HG02870 (cell line): ENCODE measurements at regions not wholly inside any gene's neighbourhood (a gene's known extent, or its start where the extent isn't known, plus 50 kb on each side); places are given as distances from the start of the nearest gene placed in this dataset.
"Not testable (repeated sequence)": the region's sequence is repeated elsewhere in the genome, so short reads cannot be mapped to it uniquely, and the experiment has no call there.

Experiments
- ATAC-seq: cut with Tn5 transposase; IDR thresholded peaks from one replicate; pipeline ENCODE4 v1.9.1; 2021; ENCODE audit warnings: mild to moderate bottlenecking, moderate library complexity; ENCODE audit not compliant: unreplicated experiment

- ATAC-seq = no peak
These were observed 1715.4 kb downstream of the BRINP3 start for GRCh38 chr1:188762166-188762743.

DNA sequence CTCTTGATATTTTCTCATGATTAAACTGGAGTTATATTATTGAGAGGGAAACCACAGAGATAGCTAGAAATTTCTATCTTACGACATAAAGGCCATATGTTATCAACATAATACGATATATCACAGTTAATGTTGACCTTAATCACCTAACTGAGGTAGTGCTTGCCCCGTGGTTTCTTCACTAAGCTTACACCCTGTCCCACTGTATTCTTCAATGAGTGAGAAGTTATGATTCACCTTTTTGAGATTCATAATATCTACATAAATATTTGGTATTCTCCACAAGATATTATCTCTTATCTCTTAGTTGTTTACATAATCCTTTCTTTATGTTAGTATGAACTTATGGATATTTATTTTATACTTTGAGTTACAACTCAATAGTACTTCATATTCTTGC is 1714.1 kb downstream of the BRINP3 start:
- ATAC-seq = no peak

GRCh38 chr1:188769181-188769580 is 1708.5 kb downstream of the BRINP3 start:
- ATAC-seq = no peak

GRCh38 chr1:188769936-188770335 is 1707.7 kb downstream of the BRINP3 start:
- no peak for ATAC-seq

DNA sequence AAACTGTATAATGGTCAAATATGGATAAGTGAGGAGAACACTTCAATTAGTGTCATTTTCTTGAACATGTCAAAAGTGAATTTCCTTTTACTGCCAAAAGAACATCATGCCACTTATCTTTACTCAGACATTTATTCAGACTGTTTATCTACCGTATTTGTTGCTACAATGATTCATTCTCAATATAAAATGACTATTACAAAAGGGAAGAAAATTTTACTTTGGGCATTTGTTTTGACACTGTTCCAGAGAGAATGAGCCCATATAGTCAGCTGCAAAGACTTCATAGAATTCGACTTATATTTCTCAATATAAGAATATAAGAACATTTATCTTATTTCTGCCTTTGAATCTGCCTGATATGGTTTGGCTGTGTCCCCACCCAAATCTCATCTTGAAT is 1699.1 kb downstream of the BRINP3 start:
- no peak for ATAC-seq

DNA sequence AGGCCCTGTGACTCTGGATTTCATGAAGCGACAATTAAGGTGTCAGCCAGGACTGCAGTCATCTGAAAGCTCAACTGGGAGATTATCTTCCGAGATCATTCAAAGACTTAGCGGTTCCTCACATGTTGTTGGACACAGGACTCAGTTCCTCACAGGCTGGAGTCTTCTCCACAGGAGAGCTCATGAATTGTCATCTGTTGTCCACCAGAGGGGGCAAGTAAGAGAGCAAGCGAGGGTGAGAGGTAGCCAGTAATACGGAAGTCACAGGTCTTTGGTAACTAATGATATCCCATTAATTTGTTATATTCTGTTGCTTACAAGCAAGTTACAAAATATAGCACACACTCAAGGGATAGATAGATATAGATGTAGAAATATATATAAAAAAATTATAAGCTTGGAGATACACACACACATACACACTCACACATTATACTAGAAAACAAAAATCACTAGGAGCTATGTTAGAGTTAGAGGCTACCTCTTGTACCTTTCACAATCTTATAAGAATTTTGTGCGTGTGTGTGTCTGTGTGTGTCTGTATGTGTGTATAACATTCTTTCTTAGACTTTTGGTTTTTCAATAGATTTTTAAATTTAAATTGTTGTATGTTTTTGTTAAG is 1695.3 kb downstream of the BRINP3 start:
- ATAC-seq = peak; percentile 97

DNA sequence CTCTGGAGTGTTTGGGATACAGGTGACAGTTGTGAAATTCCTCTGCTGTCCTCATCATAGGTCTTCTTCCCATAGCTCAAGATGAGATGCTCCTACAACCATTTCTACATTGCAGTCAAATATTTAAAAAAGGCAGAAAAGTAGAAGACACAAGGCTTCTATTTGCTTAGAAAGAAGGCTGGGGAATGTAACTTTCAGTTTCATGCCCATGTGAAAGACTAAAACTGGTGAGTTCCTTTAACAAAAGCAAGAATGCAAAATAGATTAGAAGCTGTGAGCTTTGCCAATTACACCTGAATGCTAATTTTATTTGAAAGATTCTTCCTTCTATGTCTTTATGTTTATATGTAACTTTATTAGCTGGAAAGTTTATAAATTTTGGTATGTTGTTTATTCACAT is 1682.7 kb downstream of the BRINP3 start:
- no peak for ATAC-seq

GRCh38 chr1:188812153-188812552 is 1665.5 kb downstream of the BRINP3 start:
- not testable (repeated sequence) for ATAC-seq

GRCh38 chr1:188812836-188813573 is 1664.7 kb downstream of the BRINP3 start:
- ATAC-seq = not testable (repeated sequence)

DNA sequence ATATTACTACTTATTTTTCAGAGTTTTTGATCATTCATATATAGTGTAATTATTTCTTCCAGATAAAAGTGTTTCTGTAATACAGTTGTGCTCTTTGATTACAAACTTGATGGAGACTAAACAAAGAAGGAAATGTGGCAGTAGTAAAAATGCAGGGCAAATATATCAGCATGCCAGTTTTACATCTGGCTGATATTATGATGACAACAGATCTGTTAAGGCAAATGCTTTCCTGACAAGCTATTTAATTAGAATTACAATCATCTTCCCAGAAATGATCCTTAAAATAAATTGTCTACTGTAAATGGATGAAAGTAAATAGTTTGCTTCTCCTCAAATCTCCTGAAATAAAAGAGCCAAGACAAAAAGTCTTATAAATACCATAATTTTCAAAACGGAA is 1659.8 kb downstream of the BRINP3 start:
- ATAC-seq = no peak

DNA sequence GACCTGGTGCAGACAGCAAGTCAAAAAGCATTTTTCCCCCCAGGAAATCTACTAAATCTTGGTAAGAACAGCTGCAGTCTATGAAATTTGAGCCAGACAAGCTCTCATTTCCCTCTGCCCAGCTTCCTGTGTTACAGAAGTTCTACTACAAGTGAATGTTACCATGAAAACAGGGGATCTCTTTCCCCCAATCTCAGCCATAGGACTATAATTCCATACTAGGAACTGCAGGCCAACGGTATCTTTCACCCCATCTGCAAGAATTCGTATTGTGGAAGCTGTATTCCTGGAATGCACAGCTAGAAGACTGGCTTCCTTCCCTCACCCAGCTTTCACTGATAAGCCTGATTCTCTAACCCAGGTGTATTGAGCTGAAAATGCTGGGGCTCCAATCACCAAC is 1655.4 kb downstream of the BRINP3 start:
- ATAC-seq = no peak

GRCh38 chr1:188825471-188825870 is 1652.2 kb downstream of the BRINP3 start:
- ATAC-seq = no peak

DNA sequence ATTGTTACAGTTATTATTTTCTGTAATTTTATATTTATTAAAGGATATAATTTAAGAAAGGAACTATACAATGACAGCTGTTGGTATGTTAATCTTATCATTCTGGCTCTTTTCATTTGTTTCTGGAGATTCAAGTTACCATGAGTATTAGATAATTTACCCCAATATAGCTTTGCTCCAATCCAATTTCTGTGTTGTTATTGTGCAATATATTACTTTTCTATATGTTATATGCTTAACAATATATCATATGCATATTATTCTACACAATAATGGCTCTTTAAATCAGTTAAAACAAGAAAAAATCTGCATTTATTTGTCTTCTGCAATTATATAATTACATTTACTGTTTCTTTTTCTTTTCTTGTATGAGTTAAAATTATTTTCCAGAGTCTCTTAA is 1650.9 kb downstream of the BRINP3 start:
- ATAC-seq = no peak

GRCh38 chr1:188827400-188827799 is 1650.3 kb downstream of the BRINP3 start:
- no peak for ATAC-seq

DNA sequence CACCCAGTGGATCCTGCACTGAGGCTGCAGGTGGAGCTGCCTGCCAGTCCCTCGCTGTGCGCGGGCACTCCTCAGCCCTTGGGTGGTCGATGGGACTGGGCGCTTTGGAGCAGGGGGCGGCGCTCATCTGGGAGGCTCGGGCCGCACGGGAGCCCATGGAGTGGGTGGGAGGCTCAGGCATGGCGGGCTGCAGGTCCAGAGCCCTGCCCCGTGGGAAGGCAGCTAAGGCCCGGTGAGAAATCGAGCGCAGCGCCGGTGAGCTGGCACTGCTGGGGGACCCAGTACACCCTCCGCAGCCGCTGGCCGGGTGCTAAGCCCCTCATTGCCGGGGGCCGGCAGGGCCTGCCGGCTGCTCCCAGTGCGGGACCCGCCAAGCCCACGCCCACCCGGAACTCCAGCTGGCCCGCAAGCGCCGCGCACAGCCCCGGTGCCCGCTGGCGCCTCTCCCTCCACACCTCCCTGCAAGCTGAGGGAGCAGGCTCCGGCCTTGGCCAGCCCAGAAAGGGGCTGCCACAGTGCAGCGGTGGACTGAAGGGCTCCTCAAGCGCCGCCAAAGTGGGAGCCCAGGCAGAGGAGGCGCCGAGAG is 1636.5 kb downstream of the BRINP3 start:
- not testable (repeated sequence) for ATAC-seq

GRCh38 chr1:188846468-188846867 is 1631.2 kb downstream of the BRINP3 start:
- no peak for ATAC-seq

DNA sequence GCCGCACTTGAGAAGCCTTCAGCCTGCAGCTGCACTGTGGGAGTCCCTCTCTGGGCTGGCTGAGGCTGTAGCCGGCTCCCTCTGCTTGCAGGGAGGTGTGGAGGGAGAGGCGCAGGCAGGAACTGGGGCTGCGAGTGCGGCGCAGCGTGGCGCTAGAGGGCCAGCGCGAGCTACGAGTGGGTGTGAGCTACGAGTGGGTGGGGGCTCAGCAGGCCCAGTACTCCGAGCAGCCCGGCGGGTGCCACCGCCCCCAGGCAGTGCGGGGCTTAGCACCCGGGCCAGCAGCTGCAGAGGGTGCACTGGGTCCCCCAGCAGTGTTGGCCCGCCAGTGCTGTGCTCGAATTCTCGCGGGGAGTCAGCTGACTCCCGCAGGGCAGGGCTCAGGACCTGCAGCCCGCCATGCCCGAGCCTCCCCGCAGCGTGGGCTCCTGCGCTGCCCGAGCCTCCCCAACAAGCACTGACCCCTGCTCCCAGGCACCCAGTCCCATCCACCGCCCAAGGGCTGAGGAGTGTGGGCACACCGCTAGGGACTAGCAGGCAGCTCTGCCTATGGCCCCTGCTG is 1620.1 kb downstream of the BRINP3 start:
- ATAC-seq = no peak

- no peak for ATAC-seq
These were observed 1610.0 kb downstream of the BRINP3 start for GRCh38 chr1:188867614-188868013.

- no peak for ATAC-seq
These were observed 1606.5 kb downstream of the BRINP3 start for GRCh38 chr1:188871164-188871563.

DNA sequence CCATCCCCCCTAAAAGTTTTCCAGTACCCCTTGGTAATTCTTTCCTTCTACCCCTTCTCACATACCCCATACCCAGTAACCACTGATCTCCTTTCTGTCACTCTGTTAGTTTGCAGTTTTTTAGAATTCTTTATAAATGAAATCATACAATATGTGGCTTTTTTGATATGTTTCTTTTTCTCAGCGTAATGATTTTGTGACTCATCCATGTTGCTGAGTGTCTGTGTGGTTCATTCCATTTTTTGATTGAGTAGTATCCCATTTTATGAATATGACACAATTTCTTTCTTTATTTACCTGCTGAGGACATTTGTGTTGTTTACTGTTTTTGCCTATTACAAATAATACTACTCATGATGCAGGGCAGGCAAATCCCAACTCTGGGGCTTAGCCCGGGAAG is 1605.3 kb downstream of the BRINP3 start:
- ATAC-seq = no peak

- no peak for ATAC-seq
These were observed 1600.0 kb downstream of the BRINP3 start for GRCh38 chr1:188877668-188878067.

DNA sequence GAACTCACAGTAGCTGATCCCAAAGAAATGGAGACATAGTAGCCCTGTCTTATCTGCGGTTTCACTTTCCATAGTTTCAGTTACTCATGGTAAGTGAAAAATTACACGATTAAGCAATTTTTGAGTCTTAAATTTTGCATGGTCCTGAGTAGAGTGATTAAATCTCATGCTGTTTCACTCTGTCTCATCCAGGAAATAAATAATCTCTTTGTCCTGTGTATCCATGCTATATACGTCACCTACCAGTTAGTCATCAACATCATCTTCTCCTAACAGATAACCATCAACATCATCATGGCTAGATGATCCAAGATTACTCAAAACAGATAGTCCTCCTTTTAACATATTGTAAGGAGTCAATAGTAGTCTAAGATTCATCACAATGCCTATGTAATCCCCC is 1589.3 kb downstream of the BRINP3 start:
- ATAC-seq = no peak
